ENCODE measurements at regions not wholly inside any gene's neighbourhood (a gene's known extent, or its start where the extent isn't known, plus 50 kb on each side); places are given as distances from the start of the nearest gene placed in this dataset.

DNA sequence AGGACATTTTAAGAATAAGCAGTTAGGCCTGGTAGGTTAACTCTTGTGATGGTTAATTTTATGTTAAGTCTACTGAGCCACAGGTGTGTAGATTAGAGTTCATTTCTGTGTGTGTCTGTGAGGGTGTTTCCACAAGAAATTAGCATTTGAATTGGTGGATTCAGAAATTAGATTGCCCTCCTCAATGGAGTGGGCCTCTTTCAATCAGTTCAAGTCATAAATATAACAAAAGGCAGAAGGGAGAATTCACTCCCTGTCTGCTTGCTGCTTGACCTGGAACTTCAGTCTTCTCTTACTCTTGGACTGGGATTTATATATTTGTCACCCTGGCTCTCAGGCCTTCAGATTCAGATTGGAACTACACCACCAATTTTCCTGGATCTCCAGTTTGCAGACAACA, 55.3 kb upstream of the POM121L12 start:
- DNase-seq, result no peak

DNA sequence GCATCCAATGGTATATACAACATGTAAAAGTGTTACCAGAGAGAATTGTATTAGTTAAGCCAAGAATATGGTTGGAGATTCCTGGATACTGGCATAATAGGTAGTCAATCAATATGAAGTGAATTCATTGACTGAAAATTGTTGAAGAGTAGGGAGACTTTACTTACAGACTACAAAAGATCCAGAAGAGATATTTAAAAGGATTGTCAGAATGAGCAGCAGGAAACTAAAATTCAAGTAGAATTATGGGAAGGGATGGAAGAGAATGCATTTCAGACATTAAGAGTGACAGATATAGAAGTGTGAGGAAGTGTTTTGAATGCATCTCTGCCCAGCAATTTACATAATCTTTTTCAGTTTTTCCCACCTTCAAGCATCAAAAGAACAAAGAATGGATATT, 62.3 kb upstream of the POM121L12 start:
- DNase-seq, result no peak

DNA sequence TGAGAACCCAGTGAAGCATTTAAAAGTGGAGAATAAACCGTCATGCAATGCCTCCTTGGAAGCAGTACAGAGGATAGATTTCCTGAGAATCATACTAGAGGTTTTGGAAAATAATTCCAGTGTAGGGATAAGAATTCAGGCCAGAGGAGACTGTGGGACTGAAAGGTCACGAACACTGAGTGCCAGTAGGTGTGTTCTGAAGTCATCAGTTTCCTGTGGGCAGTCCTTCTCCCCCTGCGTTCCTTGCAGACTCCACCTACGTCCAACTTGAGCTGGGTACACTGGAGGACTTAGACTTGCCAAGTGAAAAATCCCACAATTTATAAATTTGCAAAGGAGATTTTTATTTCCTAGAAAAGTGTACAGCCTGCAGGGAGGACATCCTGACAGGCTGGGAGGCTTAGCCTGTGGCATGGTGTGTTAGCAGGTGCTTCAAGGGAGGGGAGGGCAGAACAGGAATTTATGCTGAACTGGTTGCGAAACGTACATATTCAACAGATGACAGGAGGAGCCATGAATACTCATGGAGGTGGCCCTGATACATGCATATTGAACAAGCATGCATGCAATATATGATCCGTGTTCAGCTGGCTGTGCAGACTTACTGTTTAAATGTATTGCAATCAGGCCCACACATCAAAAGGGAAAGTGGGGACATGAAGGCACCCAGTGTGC, 72.9 kb upstream of the POM121L12 start:
- DNase-seq, result no peak

DNA sequence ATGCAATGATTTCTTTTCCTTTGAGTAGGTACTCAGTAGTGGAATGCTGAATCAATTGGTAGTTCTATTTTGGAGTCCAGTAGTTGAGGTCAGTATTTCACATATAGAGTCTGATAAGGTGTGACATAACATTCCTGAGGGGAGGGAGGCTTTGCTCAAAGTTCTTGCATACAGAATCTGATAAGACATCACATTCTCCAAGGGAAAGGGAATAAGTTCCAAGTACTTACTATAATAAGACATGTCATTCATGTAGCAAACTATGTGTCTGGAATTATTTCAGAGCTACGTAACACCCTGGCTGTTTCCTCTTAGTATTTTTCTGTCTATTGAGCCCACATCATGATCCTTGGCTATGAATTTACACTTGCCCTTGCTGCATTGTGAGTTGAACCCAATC, 74.3 kb upstream of the POM121L12 start:
- no peak for DNase-seq

DNA sequence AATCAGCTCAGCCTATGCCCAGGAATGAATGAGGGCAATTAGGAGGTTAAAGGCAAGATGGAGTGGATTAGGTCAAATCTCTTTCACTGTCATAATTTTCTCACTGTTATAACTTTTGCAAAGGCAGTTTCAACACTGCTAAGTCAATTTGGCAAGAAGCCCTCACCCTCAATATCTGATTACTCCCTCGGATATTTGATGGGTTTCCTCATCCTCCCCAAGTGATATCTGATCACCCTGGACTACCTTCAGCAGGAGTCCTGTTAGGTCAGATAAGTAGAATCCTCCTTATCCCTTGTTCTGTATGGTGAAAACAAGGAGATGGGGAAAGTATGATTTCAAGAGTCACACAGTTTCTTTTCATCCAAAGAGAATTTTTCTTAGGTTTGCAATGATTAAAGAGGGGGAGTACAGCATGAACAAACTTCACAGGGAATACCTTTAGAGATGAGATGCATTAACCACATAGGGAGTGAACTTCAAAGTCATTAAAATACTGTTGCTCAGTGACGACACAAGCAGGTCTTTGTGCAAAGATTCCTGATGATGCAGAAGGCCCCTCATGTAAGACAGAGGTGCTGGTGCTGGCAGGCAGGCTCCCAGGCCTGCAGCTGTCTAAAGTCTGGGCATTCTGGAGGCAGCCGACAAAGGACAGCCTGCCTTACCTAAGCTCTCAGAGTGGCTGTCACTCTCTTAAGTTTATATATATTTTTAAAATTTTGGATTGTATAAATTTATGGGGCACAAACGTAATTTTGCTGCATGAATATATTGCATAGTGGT, 75.4 kb upstream of the POM121L12 start:
- no peak for DNase-seq

DNA sequence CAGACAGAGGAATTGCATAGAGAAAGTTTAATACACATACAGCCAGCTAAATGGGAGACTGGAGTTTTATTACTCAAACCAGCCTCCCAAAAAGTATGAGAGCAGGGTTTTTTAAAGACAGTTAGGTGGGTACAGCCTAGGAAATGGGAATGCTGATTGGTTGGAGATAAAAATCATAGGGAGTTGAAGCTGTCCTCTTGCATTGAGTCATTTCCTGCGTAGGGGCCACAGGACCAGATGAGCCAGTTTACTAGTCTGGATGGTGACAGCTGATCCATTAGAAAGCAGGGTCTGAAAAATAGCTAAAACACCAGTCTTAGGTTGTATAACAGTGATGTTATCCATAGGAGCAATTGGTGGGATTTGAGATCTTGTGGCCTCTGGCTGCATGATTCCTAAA, 76.1 kb upstream of the POM121L12 start:
- no peak for DNase-seq

DNA sequence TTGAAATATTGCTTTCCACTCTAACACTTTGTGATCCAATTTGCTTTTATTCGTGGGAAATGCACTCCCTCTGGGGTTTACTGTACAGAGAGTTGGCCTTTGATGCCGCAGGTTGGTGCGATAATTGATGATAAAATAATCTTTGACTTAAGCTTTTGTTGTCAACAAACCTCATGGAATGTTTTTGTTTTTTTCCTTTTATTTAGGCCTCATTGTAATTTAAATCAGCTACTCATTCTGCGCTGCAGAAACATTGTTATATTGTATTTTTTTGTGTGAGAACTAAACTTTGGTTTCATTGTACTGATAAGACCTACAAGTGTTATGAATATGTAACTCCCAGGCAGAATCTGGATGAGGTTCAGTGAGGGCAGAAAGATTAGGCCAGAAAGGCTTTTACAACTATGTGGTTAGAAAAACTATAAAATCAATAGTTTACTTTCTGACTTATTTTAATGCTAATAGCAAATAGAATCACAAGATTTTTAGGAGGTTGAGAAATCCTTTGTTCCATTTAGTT, 76.8 kb upstream of the POM121L12 start:
- DNase-seq, result no peak

DNA sequence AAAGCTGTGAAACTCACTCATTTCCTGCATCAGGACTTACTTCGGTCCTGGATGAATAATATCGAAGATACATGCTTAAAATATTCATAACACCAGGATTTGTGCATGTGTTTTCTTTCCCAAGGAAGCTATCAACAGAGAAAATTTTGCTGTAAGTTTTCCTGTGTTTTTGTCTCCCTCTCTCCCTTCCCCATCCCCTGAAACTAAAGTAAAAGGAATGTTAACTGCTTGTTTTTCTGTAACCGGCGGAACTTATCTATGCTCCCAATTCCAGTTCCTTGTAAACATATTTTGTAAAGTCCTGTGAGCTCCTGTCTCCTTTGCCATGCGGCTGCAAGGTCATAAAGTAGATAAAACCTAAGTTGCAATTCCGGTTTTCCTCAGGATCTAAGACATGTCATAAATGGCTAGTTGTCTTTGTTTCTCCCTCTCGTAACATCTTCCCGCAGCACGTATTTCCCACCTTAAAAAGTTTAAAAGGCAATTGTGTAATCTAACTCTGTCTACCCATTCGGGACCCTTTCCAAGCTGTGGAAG, 79.0 kb upstream of the POM121L12 start:
- DNase-seq, result no peak

DNA sequence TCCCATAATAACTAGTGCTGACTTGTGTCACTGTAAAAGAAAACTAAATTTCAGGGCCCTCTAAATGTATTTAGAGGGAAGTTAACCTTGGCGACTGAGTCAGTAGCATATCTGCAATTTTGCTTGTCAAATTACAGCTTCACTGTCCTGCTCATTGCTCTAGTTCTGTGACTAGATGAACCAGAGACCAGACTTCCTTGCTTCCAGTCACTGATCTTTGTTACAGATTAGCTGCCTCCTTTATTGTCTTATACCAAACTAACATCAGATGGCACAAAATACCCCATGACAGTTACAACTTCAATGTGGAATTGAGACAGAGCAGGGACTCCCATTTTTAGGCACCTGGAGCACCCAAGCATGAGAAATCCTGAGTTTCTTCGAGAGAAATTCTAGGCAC, 79.9 kb upstream of the POM121L12 start:
- DNase-seq, result no peak

DNA sequence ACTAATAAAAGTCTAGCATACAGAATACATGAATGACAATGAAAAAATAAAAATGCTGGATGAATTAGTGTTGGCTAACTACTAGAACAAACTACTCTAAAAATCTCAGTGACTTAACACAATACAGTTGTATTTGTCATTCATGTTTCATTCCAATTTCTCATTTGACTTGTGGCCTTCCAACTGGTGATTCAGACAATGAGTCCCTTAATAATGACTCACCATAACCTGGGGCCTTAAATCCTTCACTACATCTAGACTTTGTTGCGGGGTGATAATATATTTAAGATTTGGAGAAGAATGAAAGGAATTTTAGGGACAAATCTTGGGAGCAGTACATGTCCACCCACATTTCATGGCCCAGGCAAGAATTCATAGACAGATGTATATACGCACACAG, 90.5 kb upstream of the POM121L12 start:
- DNase-seq, result no peak

DNA sequence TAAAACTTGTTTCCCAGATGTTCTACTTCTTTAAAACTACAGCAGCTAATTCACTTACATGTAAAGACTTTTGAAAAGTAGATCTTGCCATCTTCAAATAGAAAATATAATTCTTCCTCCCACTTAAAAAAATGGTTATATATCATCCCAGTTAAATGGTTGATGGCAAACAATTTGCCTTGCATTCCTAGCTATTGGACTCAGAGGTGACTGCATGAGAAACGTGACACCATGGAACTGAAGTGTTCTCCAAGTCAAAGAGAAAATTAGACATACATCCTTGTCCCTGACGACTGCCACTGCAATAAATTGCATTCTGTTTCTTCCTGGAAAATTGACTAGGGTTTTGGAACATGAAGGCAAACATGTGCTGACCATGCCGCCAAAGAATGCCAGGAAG, 95.0 kb upstream of the POM121L12 start:
- no peak for DNase-seq

DNA sequence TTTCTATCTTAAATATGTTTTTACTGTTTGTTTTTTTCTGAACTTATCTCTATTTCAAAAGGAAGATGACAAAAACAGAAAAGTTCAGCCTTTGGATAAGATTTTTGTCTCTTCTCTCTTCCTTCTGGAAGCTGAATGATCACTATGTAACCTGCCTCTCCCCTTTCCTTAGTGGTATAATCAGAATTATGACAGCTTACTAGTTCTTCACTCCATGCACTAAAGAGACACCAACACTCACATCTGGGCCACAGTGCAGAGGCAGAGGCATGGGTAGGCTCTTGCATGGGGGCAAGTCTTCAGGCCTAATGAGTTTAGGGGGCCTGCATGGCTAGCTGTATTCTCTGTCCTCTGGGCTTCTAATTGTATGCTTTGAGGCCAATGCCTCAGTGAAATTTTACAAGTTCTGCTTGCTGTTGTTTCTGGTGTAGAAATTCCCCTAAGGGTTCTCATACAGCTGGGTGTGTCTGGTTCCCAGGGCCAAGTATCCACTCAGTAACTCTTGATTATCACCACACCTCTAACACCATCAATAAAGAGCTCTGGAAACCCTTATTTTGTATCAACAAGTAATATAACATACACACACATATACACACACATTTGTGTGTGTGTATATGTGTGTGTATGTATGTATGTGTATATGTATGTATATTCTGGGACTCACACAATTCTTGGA, 96.8 kb upstream of the POM121L12 start:
- no peak for DNase-seq

DNA sequence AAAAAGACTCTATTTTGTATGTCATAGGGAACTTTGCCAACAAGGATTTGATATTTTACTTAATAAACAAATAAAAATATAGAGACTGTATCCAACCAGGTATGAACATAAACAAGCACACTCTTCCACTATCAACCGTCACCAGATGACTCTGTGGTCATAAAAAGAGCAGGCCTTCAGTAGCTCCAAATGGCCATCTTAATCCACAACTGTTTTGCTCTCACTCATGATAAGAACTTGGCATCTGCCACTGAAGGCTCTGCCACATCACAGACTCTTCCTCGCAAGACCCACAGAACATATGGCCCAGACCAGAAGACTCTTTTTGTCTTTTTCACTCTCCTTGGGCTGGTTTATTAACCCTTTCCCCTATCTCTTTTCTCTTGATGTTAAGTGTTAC, 98.7 kb upstream of the POM121L12 start:
- no peak for DNase-seq

DNA sequence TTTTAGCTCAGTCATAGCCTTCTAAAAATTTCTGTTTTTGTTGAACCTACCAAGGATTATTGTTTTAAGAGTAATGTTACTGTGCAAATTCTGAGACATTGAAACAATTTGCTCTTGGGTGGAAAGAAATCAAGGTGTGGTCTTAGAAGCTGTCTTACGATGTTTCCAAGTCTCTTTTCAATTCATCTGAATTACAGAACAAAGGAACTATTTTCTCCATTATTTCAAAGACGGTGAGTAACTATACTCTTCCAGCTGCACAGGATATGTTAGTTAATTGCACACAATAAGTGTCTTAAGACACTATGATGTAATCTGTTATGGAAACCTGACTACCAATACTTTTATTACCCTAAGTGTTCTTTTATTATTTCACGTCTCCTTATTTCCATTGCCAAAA, 106.8 kb upstream of the POM121L12 start:
- no peak for DNase-seq

DNA sequence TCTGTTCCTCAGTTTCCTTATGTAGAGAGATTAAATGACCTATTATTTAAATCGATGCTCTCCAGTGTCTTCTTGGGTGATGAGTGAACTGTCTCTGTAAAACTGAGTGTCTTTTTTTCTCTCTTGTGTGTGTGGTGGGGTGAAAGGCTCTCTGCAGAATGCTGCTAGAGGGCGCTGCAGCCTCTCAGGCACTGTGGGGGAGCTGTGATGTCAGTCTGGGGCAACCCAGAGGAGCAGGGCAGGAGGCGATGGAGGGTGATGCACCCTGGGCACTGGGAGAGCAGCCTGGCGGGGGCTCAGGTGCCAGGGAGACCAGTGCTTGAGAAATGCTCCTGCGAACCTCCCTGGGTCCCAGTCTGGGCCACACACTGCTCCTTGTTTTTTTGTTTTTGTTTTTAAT, 110.1 kb upstream of the POM121L12 start:
- DNase-seq, result no peak

DNA sequence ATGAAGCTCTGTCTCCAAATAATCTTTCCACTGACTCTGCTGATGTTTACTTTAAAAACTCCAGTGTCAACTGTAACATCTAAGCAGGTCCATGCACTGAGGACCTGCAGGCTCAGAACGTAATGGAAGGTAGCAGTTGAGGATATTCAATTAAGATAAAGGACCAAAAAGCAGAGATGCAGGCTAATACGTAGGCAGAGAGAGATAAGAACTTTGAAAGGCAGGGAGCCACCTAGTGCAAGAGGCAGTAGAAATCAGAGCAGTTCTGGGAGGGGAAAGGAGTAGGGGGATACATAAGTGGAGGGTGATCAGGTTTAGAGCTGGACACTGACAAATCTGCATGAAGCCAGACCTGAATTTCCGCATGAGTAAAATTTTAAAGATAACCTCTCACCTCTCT, 114.5 kb upstream of the POM121L12 start:
- DNase-seq, result no peak

DNA sequence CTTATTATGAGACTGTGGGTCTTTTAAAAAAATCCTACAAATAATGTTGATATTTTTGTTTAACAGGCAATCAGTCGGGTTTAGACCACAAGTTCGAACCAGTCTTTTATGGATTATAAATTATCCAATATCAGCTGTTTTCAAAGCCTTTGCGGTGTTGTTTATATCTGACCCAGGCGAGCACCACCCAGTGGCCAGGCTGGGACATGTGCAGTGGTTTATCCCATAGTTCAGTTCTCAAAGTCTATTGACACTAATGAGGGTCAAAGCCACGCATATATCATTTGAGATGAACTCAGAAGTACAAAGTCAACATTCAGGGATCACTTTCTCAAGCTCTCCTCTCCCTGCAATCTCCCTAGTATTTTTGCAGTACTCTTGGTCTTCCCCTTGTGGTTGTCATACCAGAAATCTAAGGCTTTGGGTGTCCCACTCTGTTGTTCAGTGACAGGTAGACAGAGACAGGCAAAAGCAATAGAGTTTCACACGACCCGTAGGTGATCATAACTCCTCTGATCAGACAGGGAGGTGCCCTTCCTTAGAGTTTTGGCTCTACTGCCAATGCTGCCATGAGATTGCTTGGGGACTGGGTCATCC, 117.4 kb upstream of the POM121L12 start:
- no peak for DNase-seq

DNA sequence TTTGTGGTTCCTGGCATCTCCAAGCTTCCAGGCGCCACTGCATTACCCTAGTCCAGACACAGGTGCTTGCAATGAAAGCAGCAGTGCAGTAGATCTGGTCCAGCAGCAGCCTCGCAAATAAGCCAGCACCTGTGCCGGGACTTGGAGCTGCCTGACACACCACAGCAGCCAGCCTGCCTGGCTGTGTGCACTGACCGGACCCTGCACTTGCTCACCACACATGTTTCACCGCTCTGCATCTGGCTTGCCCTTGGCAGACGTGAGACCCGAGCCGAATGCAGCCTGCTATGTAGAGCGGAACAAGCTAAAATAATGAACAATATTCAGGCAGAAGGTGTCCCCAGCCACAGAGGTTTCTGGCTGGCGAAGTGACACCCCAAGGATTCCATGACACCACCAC, 123.6 kb upstream of the POM121L12 start:
- DNase-seq, result no peak

DNA sequence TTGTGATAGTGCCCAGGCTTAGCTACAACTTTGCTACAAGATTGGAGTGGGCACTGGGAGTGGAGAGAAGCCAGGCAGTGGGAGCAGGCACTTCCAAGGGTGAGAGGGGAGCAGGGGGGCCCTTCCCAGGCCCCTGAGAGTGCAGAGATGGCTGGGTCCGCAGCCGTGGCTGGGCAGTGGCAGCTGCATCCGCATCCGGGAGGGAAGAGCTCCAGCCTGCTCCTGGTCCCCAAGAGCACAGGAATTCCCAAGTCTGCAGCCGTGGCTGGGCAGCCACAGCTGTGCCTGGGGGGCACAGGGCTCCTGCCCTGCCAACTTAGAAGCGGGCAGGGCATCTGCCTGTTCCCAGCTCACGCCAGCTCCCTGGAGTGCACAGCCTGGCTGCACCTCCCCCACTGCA, 124.1 kb upstream of the POM121L12 start:
- DNase-seq, result no peak

DNA sequence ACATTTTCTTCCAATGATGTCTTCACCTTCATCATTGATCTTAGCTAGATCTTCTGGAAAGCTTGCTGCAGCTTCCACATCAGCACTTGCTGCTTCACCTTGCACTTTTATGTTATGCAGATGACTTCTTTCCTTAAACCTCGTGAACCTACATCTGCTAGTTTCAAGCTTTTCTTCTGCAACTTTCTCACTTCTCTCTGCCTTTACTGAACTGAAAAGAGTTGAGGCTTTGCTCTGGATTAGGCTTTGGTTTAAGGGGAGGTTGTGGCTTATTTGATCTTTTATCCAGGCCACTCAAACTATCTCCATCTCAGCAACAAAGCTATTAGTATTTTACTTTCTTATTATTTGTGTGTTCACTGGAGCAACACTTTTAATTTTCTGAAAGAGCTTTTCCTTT, 125.5 kb upstream of the POM121L12 start:
- DNase-seq, result no peak

DNA sequence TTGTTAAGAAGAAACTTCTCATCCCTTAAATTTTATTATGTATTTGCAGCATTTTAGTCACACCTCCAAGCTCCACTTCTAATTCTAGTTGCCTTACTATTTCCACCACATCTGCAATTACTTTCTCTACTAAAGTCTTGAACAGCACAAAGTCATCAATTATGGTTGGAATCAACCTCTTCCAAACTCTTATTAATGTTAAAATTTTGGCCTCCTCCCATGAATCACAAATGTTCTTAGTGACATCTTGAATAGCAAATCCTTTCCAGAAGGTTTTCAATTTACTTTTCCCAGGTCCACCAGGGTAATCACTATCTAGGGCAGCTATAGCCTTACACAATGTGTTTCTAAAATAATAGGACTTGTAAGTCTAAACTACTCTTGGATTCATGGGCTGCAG, 126.3 kb upstream of the POM121L12 start:
- no peak for DNase-seq

DNA sequence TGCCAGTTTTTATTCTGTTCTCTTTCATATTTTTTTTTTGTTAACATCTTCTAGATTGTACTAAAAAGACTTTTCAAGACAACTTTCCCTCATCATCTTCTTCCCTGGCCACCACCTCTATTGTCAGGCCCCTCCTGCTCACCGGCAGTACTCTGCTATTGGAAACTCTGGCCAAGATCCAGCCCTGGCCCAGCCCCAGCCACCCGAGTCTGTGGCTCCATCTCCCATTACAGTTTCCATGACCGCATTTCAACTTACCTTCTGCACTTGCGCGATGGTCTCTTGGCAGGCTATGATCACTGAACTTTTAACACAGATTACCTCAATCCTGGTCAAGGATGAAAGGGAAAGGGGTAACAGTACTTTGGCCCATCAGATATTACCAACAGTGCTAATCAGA, 137.7 kb upstream of the POM121L12 start:
- no peak for DNase-seq

DNA sequence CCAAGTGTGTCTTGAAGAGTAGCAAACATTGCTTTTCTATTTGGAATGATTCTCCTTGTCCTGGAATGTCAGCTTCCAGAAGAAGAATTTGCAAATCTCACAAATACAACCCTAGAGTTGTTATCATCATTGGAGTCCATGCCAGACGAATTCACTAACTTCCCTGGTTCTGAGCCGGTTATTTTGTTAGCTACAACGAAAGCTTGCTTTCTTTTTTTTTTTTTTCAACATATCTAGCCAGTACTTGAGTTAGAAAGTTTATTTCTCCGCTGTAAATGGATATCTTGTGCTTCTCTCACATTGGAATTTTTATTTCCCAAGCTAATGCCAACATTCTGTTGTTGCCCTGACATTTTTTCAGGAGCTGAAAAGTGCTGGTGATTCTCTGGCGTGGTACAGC, 138.1 kb upstream of the POM121L12 start:
- no peak for DNase-seq
